BJ (cell line): ENCODE measurements at regions not wholly inside any gene's neighbourhood (a gene's known extent, or its start where the extent isn't known, plus 50 kb on each side); places are given as distances from the start of the nearest gene placed in this dataset.

Experiments used
- CTCF ChIA-PET: fragments of 350-600 bp; formaldehyde crosslinking; extraction: SDS; loops from one replicate; lab custom pipeline; 2021; ENCODE audit warnings: antibody characterized with exemption, inconsistent platforms; lab: Yijun Ruan, JAX
- POLR2A ChIA-PET: fragments of 300-600 bp; sonication (Branson Sonifier 250); formaldehyde crosslinking; extraction: SDS; loops from one replicate; lab custom pipeline; 2021; ENCODE audit warnings: antibody characterized with exemption; lab: Charles Lee
- DNase-seq: peaks from one replicate; pipeline ENCODE4 v3.0.0-alpha.2; 2011; ENCODE audit warnings: low read depth
- H3K27me3 ChIP-seq: 2 replicates; pipeline ENCODE4 v1.6.0; 2011; ENCODE audit warnings: low read length; ENCODE audit not compliant: control insufficient read depth, insufficient read depth
- H3K36me3 ChIP-seq: 2 replicates; pipeline ENCODE4 v1.5.1; 2011; ENCODE audit warnings: low read length; ENCODE audit not compliant: control insufficient read depth, insufficient read depth
- H3K4me3 ChIP-seq: 2 replicates; pipeline ENCODE4 v1.5.1; 2011; ENCODE audit warnings: low read depth, mild to moderate bottlenecking, control low read depth, low read length
- CTCF ChIP-seq: IDR thresholded peaks from 2 replicates; pipeline ENCODE4 v1.5.1; 2011; ENCODE audit warnings: low read depth, mild to moderate bottlenecking, control low read depth, inconsistent platforms, low read length, moderate library complexity; ENCODE audit not compliant: insufficient read depth

GRCh38 chr2:37556256-37556655 is 115.2 kb downstream of the CDC42EP3 start:
- ChIA-PET POLR2A (no interaction called here), CTCF (no interaction called here)
- Histone ChIP-seq H3K36me3 (no peaks in the 10 kb centered on the region), H3K27me3 (no peaks in the 10 kb centered on the region), H3K4me3 (no peak overlapping the region)
- no peak for TF ChIP-seq CTCF
- DNase-seq, result no peak

DNA sequence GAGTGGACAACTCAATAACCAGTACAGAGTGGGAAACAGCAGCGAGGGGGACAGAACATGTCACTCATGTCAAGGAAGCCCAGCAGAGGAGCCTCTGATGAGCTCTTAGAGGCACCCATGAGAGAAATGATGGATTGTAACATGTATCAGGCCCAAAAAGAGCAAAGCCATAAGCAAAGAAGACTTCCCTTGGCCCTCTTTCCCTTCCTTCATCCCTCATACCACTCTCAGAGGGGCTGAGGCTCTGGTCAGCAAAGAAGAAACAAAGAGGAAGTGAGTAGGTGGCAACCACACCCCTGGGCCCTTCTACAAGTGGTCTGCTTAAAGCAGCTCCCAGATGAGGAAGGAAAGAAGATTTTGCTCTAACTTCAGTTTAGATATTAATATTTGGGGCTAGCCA is 112.8 kb downstream of the CDC42EP3 start:
- CTCF ChIA-PET, result interaction anchor here (0.6 to 1.3 kb wide), 3 partner anchors 10 to 144 kb away, joined by 3 to 4 read pairs (median 3); no protein-coding TSS in a partner anchor
- Histone ChIP-seq H3K36me3 (no peaks in the 10 kb centered on the region), H3K27me3 (no peaks in the 10 kb centered on the region), H3K4me3 (no peak overlapping the region)
- no peak for TF ChIP-seq CTCF
- DNase-seq, result no peak
- POLR2A ChIA-PET, result no interaction called here

DNA sequence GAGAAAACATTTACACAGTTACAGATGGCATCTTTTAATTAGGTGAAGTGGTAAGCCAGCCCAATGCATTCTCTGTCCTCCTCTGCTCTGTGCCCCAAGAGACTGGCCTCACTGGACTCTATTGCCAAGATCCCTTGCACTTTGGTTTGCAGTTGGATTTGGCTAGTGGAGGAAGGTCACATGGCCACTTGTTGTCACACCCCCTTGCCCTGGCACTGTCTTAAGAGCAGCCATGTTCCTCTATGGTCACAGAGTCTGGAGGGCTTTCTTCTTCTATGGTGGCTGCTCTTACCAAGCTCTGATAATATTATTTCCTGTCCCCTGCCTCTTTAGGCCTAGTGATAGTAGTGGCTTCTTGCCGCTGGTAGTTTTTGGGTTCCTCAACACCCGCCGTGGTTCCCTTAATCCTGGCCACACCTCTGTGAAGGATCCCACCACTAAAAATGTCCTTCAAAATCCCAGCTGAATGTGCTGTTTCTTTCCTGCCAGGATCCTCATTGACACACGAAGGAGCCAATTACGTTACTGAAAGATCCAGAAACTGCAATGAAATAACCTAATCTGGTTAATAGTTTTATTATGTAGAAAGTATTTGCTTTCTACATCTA is 111.1 kb downstream of the CDC42EP3 start:
- Histone ChIP-seq H3K27me3 (no peaks in the 10 kb centered on the region), H3K36me3 (no peaks in the 10 kb centered on the region), H3K4me3 (no peak overlapping the region)
- DNase-seq, result no peak
- no peak for TF ChIP-seq CTCF
- CTCF ChIA-PET, result interaction anchor here (1.6 kb wide), 1 partner anchor 8 kb away, joined by 3 read pairs; no protein-coding TSS in a partner anchor
- POLR2A ChIA-PET, result no interaction called here

DNA sequence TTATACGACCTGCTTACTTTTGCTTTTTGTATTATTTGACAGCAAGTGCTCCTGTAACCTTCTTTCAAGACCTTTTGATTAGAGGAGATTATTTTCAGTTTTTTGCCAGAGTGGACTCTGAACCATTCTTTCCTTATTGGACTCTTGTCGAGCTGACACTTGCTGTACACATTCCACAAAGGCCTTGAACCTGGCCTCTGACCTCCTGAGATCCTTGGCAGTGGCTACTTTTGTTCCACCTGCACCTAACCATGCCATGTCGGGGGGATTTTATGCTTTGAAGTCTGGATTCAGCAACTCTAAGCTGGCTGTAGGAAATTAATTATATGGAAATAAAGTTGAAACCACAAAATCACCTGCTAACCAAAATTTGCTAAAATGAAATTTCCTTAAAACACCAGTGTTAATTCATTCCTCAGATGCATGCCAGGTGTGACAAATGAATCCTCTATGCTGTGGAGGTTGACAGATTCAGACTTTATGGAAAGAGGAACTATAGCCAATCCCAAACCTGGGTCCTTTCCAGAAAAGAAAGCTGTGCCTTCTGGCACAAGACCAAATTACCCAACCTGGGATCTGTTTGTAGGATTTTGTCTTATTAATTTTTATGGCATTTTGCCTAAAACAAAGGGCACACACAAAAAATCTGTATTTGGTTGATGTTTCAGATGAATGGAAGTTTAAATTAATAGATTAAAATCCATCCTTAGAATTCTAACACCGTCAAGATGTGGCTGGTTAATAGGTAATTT is 110.4 kb downstream of the CDC42EP3 start:
- Histone ChIP-seq H3K4me3 (no peak overlapping the region), H3K36me3 (no peaks in the 10 kb centered on the region), H3K27me3 (no peaks in the 10 kb centered on the region)
- ChIA-PET POLR2A (no interaction called here), CTCF (interaction anchor here (1.6 kb wide), 1 partner anchor 8 kb away, joined by 3 read pairs; no protein-coding TSS in a partner anchor)
- no peak for TF ChIP-seq CTCF
- DNase-seq, result no peak
